Fibroblast of peridontal ligament (primary cell): ENCODE measurements at regions not wholly inside any gene's neighbourhood (a gene's known extent, or its start where the extent isn't known, plus 50 kb on each side); places are given as distances from the start of the nearest gene placed in this dataset.

Source experiments
- DNase-seq: peaks from one replicate; pipeline ENCODE4 v3.0.0-alpha.2; 2010; ENCODE audit errors: extremely low read depth

GRCh38 chr10:83656924-83657323, 482.4 kb upstream of the GHITM start:
- DNase-seq, result no peak

GRCh38 chr10:83657487-83657886, 481.8 kb upstream of the GHITM start:
- no peak for DNase-seq

DNA sequence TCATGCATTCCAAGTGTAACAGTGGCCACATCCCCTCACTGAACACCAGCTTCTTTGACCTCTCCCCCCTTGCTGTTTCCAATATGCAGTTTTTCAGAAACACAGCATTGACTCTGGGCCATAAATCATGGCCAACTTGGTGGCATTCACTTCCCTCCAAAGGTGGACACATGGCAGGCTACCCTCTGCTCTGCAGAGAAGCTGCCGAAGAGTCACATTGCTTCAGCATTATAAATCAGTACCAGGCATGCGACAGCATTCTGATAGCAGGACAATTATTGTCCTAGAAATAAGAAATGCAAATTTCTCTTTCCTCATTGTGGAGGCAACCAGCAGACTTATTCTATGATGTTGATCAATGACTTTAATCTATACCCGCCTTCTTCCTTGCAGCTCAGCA, 475.4 kb upstream of the GHITM start:
- DNase-seq, result no peak

DNA sequence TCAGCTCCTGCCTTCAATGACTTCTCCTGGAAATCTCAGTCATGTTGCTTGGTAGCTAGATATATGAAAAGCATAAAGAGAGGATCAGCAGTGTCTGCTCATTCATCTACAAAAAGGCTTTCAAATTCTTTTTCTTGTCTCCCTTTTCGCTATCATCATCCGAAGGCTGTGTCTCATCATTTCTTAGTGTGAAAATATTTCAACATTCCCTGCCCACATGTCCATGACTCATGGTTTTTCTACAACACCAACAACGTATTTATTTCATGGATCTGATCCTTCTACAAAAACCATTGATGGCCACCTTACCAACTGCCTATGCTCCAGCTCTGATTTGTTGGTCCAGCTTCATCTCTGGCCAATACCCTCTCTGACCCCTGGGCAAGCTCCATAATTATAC, 472.5 kb upstream of the GHITM start:
- DNase-seq, result no peak

DNA sequence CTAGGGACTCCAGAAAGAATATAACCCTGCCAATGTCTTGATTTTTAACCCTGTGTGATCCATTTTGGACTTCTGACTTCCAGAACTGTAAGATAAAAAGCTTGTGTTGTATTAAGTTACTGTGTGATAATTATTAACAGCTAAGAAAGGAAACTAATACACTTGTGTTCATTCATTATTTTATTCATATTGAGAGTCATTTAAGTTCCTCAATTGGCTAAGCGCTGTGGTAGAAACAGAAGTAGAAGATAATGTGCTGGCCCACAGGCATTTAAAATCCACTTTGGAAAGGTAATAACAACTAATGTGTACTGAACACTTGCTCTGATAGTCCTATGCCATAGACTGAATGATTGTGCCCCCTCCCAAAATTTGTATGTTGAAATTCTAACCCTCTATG, 471.7 kb upstream of the GHITM start:
- DNase-seq, result no peak

- no peak for DNase-seq
Measured at GRCh38 chr10:83673316-83673715, 466.0 kb upstream of the GHITM start.

GRCh38 chr10:83677795-83678194, 461.5 kb upstream of the GHITM start:
- no peak for DNase-seq

GRCh38 chr10:83678850-83679249, 460.5 kb upstream of the GHITM start:
- no peak for DNase-seq

DNA sequence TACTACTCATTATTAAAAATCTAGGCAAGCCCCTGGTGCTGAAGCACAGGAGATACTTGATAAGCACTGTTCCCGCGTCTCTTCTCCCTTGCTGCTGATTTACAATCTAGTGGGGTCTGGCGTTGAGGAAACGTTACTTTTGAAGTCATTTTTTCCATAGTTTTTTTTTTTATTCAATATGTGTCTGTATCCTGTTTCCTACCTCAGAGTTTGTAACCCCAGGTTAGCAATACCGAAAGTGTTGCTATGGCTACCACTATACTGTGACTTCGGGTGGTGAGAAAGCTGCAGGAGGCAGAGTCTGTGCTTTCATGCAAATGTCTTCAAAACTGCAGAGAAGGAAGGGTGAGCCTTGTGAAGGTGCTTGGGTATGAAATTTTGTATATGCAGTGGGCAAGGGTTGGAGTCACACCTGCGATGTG, 458.8 kb upstream of the GHITM start:
- no peak for DNase-seq

- no peak for DNase-seq
Measured at GRCh38 chr10:83682414-83682813, 456.9 kb upstream of the GHITM start.

DNA sequence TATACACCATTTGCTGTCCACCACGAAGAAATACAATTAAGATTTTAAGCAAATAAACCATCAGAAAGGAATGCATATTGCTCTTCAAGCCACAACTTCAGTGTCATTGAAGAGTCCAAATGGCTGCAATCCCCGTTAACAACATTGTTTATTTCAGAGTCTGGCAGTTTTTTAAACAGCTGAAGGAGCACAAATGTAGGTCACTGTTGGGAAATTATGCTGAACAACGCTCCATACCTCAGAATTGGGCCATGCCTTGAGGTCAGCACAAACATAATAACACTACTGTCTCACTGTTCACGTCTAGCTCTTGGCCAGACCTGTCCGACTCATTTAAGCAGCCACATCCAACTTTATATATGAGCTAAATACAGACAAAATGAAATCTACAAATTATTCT, 453.9 kb upstream of the GHITM start:
- no peak for DNase-seq

DNA sequence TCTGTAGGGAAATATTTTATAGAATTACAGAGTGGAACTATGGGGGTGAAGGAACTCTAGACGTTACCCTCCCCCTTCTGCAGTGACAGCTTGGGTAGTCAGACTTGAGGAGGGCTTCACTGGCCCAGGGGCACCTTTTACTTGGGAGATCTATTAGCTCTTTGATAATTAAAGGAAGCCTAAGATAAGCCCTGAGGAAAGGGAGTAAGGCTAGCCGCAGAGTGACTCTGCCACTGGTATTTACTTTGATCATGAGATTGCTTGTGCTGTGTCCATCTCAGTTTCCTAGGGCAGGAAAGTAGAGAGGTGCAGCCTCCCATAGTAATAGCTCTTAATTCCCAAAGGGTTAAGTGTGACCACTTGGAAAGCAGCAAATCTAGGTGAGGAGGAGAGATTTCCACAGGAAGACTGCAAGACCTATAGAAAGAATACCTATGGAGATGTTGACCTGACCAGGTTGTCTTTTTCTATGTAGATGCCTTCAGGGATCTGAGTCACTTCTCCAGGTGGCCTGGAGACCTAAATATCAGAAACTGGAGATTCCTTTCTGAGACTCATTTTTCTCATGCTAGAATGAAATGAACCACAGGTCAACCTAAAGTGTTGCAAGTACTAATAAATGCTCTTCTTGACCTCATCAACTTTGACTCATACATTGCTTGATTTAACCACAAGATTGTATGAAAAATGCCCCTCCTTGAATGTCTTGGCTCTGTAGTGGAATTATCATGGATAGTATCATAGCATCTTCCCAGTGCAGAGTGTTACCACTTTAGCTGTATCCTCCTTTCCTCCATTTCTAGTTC, 447.3 kb upstream of the GHITM start:
- no peak for DNase-seq

GRCh38 chr10:83698899-83699298, 440.4 kb upstream of the GHITM start:
- DNase-seq, result no peak

GRCh38 chr10:83701799-83702198, 437.5 kb upstream of the GHITM start:
- no peak for DNase-seq

DNA sequence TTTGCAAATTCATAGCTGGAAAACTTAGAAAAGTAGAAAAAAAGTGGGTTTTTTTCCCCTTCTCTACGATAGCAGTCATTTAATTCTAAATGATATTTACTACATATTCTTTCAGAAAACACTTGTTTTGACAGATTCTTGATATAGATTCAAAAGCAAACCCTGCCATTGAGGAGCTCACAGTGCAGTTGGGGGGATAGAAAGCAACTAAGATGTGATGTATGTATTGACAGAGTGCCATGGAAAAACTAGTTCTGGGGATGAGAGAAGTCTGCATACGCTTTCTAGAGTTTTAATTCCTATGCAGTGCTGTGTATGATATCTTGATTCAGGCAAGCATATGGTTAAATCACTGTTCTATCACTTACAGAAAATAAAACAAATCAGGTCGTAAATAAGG, 436.6 kb upstream of the GHITM start:
- DNase-seq, result no peak

GRCh38 chr10:83706120-83706519, 433.2 kb upstream of the GHITM start:
- DNase-seq, result no peak

- no peak for DNase-seq
Measured at GRCh38 chr10:83706952-83707582, 432.2 kb upstream of the GHITM start.

- DNase-seq, result no peak
Measured at GRCh38 chr10:83713423-83713822, 425.9 kb upstream of the GHITM start.

- no peak for DNase-seq
Measured at GRCh38 chr10:83723080-83723479, 416.2 kb upstream of the GHITM start.

GRCh38 chr10:83724471-83725241, 414.7 kb upstream of the GHITM start:
- no peak for DNase-seq

DNA sequence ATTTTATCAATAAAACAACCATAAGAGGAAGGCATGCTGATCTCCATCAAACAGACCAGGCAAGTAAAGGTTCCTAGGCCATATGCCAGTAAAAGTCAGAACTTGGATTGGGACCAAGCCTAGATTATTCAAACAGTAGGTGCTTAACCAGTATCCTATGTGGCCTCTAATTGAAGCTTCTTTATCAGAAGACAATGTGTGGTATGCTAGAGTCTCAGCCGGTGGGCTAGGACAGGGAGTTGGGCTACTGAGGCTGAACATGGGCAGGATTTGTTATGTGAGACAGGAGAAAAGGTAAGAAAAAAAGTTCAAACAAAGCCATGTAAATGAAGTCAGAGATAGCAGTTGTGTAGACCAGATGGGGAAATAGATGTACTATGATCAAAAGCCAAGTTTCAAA, 413.7 kb upstream of the GHITM start:
- DNase-seq, result no peak

- no peak for DNase-seq
Measured at GRCh38 chr10:83734278-83734677, 405.0 kb upstream of the GHITM start.

GRCh38 chr10:83736008-83736407, 403.3 kb upstream of the GHITM start:
- no peak for DNase-seq
